HUDEP-2 (cell line): ENCODE measurements at regions not wholly inside any gene's neighbourhood (a gene's known extent, or its start where the extent isn't known, plus 50 kb on each side); places are given as distances from the start of the nearest gene placed in this dataset.
"Not testable (repeated sequence)": the region's sequence is repeated elsewhere in the genome, so short reads cannot be mapped to it uniquely, and the experiment has no call there.

Experiments
- DNase-seq, 76 experiments: peaks; one replicate each; lab custom pipeline; 2025; ENCODE audit not compliant: unreplicated experiment in 76 of 76; lab: John Stamatoyannopoulos, UW

DNA sequence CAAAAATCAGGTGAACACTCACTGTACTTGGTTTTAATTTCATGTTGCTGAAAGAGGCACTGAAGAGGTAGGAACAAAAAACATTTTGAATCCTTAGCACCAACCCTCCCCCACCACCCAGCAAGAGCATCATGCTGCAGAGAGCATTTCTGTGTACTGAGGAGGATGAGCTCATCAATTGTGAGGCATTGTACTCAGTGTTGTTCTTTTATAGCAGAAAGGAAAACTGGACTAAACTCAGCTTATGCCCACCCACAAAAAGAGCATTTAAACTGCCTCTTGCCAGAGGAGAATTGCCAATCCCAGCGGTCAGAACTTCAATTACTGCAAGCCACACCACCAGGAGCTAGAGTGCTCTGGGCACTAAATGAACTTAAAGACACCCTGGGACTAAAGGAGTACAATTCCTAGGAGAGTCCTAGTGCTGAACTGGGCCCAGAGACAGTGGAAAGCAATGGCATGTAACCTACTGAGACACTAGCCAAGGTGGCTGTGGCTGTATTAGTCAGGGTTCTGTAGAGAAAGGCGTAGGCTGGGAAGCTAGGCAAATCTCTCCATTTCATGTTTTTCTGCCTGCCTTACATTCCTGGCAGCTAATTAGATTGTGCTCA, 280.7 kb upstream of the KLHL4 start:
- DNase-seq, result peak in 1 of 76 experiments; percentile 0

DNA sequence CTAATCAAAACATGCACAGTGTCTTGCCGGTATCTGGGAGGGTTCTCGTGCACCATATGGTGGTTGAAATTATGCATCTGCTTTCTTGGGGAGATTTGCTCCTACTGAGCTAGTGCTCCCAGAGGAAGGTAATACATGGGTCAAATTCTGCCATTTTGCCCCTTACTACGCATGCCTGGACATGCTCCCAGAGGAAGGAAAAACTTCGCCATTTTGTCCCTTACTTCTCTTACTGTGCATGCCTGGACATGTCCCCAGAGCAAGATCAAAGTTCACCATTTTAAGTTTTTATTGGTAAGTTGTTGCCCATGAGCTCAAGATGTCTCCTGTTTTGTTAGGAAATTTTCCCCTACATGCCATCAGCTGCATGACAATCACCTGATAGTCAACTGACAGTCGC, 252.1 kb upstream of the KLHL4 start:
- no peak for DNase-seq

GRCh38 chrX:87272491-87272890, 245.1 kb upstream of the KLHL4 start:
- DNase-seq, result no peak

DNA sequence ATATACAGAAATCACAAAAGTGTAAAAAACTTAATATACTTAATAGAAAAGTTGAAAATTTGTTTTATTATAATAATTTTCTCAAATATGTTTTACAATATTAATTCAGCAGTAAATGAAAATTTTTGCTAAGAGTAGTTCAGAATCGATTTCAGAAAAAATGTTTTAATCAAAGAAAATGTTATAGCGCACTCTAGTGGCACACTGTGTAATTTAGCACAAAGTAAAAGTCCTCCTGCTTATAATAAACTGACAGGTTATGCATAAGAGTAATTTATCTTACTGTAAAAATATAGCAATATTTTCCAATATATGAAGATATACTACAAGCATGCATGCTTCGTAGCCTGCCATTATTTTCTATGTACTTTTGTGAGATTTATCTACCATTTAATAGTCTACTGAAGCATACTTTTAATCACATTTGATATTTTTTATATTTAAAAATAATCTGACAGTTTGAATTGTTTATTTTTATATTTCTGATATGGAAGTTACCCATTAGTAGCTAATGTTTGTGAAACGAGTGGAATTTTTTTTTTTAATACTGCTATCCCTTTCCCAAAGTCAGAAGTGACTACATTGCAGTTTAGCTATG, 217.9 kb upstream of the KLHL4 start:
- peak in 6 of 76 experiments; percentile 0 to 1 (median 0) for DNase-seq

GRCh38 chrX:87310780-87311179, 206.8 kb upstream of the KLHL4 start:
- no peak for DNase-seq

GRCh38 chrX:87327267-87327666, 190.3 kb upstream of the KLHL4 start:
- DNase-seq, result no peak

DNA sequence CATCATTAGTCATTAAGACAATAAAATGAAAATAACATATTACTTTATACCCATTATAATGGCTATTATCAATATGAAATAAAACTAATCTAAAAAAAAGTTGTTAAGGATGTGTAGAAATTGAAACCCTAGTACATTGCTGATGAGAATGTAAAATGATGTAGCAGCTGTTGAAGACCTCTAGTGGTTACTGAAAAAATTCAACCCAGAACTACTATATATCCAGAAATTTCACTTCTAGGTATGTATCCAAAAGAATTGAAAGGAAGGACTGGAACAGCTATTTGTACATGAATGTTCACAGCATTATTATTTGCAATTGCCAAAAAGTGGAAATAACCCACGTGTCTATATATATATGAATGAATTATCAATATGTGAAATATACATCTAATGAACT, 180.3 kb upstream of the KLHL4 start:
- no peak for DNase-seq

DNA sequence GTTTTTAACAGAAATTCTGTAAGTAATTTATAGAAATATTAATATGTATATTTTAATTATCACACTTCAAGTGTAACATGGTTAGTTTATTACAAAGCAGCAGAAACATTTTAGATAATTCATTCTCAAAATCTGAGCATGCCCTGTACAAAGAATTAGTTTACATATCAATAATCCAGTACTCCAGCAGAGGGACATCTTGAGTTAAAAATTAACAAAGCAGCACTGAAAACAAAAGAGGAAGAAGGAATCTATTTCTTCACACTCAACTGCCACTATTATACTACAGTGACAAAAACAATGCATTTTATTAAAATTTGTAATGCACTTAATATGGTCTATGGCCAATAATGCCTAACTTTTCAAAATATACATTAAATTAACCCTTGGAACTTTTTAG, 179.1 kb upstream of the KLHL4 start:
- DNase-seq, result peak in 2 of 76 experiments; percentile 2 to 28

DNA sequence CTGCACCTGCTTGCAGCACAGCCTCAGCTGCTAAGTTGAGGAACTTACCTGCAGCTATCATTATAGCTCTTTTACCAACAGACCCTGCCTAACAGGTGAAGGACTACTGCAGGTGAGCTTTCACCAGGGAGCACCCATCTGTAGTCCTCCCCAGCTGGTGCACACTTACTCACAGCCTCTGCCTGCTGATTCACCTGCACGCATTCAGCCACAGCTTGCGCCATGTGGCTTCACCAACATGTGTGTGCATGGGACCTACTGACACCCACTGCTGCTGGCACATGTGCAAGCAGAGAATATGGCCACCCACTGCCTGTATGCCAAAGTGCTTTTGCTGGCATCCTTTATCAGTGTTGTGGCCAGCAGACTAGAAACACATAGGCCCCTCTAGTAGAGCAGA, 146.7 kb upstream of the KLHL4 start:
- no peak for DNase-seq

DNA sequence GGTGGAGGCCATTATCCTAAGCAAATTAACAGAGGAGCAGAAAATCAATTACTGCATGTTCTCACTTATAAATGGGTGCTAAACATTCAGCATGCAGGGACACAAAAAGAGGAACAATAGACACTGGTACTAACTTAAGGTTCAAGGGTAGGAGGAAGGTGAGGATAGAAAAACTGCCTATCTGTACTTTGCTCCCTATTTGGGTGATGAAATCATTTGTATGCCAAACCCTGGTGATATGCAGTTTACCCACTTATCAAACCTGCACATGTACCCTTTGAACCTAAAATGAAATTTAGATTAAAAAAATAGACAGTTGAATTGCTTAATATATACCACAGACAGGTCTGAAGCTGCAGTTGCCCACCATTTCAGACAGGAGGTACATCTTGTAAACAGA, 143.3 kb upstream of the KLHL4 start:
- no peak for DNase-seq

DNA sequence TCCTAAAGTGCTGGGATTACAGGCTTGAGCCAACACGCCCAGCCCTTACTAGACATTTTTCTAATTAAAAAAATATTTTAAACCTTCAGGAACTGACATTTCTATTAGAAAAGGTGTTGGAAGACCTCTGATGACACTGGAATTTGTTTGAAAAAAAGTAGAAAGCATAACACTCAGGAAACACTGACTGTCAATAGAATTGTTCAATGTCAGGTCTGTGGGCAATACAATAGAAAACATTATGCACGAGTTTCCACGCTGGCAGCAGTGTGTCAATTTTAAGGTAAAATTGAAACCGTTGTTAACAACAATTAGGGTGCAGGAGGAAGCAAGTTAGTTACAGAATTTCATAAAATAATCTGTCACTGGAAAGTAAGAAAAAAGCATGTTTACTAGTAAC, 140.7 kb upstream of the KLHL4 start:
- no peak for DNase-seq

DNA sequence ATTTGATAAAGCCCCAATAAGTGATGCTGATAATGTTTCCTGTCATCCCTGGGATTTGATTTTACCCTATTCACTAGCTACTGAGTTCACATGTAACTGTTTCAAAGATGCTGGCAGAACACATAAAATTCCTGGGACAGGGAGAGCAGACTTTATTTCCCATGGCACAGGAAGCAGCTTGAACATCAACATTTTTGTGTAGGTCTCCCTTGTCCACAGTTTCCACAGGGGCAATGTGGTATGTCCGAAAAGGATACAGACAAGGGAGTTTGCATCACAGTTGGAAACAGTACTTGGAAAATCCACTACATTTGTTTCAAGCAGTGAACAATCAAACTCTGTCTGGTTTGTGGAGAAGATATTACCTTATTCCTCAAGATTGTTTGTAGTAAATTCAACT, 129.2 kb upstream of the KLHL4 start:
- no peak for DNase-seq

GRCh38 chrX:87391742-87392141, 125.9 kb upstream of the KLHL4 start:
- no peak for DNase-seq

GRCh38 chrX:87392369-87392768, 125.2 kb upstream of the KLHL4 start:
- DNase-seq, result peak in 4 of 76 experiments; percentile 0 to 35 (median 8)

GRCh38 chrX:87397103-87397886, 120.3 kb upstream of the KLHL4 start:
- peak in 6 of 76 experiments; percentile 0 to 67 (median 18) for DNase-seq

- DNase-seq, result no peak
Measured at GRCh38 chrX:87402256-87402655, 115.3 kb upstream of the KLHL4 start.

DNA sequence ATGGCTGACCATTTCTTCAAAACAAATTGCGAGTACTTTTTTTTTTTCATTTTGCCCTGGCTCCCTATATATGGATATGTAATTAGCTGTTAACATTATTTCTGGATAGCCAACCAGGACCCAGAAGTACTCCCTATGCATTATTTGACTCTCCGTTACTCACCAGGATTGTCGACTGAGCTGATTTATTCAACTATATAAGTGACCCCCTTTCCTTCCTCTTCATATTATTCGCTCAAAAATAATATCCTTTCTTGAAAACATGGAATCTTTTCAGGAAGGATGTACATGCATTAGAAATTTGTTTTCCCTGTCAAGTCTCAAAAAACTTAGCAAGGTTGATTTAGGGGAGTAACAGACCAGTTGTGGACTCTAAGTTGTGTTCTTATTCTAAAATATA, 114.1 kb upstream of the KLHL4 start:
- no peak for DNase-seq

DNA sequence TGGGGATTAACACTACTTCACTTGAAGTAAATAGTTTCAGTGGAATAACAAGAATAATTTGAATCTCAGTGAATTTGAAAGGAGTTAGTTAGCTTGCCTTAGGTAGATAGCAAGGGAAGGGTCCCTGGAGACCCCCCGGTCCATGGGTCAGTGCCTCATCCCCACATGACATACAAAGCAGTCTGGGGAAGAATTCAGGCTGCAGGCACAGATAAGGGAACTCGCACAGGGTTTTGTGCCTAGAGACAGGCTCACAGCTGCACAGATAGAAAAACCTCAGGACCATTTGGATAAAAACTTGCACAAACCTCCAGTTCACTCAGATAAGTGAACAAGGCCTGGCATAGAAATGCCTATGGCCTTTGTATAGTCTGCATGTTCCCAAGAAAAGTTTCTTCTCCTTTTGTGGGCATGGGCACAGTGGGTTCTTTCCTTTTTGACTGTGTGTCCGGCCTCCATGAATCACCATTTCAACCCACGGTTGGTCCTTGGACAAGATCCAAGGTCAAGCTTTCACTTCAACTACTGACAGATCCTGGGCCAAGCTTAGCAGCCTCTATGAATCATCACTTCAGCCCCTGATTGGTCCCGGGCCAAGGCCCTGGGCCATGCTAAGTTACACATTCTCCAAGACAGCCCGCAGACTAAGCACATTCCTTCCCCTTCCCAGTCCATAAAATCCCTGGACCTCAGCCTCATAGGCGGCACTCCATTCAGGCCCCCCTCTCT, 108.3 kb upstream of the KLHL4 start:
- peak in 12 of 76 experiments; percentile 0 to 85 (median 15) for DNase-seq

GRCh38 chrX:87425618-87426017, 92.0 kb upstream of the KLHL4 start:
- no peak for DNase-seq

- DNase-seq, result no peak
Measured at GRCh38 chrX:87434618-87435017, 83.0 kb upstream of the KLHL4 start.

DNA sequence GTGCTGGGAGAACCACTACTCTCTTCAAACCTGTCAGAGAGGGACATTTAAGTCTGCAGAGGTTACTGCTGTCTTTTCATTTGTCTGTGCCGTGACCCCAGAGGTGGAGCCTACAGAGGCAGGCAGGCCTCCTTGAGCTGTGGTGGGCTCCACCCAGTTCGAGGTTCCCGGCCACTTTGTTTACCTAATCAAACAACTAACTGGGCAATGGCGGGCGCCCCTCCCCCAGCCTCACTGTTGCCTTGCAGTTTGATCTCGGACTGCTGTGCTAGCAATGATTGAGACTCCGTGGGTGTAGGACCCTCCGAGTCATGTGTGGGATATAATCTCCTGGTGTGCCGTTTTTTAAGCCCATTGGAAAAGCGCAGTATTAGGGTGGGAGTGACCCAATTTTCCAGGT, 69.0 kb upstream of the KLHL4 start:
- not testable (repeated sequence) for DNase-seq
